NCI-H146 (cell line): ENCODE measurements at regions not wholly inside any gene's neighbourhood (a gene's known extent, or its start where the extent isn't known, plus 50 kb on each side); places are given as distances from the start of the nearest gene placed in this dataset.
"Not testable (repeated sequence)": the region's sequence is repeated elsewhere in the genome, so short reads cannot be mapped to it uniquely, and the experiment has no call there.

Source experiments
- DNase-seq: peaks from one replicate; lab custom pipeline; 2025; lab: John Stamatoyannopoulos, UW

DNA sequence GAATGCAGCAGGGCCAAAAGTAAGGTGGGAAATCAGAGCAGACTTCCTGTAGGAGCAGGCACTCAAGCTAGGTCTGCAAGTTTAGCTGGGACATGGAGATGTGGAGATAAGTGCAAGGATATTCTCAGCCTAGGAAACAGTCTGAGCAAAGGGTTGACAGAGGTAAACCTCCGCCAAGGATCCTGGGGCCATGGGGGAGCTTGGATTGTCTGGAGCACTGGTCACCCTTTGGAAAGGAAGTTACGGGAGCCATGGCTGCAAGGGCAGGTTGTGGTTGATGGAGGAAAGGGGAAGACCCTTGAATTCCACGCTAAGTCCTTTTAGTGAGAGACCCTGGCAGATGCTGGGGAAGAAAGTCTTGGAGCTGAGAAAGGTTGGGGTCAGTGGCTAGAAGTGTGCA is 150.9 kb downstream of the PTPRU start:
- DNase-seq = no peak

DNA sequence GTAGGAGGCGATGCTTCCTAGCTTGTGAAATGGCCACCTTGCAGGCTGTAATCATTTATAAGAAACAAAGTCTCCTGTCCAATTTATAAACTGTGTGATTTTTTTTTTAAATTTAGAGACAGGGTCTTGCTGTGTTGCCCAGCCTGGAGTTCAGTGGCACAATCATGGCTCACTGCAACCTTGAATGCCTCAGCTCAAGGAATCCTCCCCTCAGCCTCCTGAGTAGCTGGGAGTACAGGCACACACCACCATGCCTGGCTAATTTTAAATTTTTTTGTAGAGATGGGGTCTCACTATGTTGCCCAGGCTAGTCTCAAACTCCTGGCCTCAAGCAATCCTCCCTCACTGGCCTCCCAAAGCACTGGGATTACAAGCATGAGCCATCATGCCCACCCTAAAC is 150.1 kb downstream of the PTPRU start:
- not testable (repeated sequence) for DNase-seq

GRCh38 chr1:29385966-29386365 is 149.6 kb downstream of the PTPRU start:
- DNase-seq = no peak

GRCh38 chr1:29384496-29385015 is 148.2 kb downstream of the PTPRU start:
- DNase-seq = no peak

- no peak for DNase-seq
Observed at GRCh38 chr1:29383746-29384371, 147.5 kb downstream of the PTPRU start.

GRCh38 chr1:29382851-29383745 is 146.8 kb downstream of the PTPRU start:
- DNase-seq = no peak

DNA sequence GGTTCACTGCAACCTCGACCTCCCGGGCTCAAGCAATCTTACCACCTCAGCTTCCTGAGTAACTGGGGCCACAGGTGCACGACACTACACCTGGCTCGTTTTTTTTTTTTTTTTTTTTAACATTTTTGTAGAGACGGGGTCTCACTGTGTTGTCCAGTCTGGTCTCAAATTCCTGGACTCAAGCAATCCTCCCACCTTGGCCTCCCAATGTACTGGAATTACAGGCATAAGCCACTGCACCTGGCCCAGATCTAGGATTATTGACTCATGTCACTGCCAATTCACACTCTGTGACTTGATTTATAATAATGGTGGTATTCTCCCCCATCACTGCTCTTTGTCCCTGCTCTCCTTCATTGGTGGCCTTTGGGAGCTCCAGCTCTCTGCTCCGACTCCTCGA is 145.1 kb downstream of the PTPRU start:
- DNase-seq = no peak

- no peak for DNase-seq
Observed at GRCh38 chr1:29380532-29380931, 144.2 kb downstream of the PTPRU start.

DNA sequence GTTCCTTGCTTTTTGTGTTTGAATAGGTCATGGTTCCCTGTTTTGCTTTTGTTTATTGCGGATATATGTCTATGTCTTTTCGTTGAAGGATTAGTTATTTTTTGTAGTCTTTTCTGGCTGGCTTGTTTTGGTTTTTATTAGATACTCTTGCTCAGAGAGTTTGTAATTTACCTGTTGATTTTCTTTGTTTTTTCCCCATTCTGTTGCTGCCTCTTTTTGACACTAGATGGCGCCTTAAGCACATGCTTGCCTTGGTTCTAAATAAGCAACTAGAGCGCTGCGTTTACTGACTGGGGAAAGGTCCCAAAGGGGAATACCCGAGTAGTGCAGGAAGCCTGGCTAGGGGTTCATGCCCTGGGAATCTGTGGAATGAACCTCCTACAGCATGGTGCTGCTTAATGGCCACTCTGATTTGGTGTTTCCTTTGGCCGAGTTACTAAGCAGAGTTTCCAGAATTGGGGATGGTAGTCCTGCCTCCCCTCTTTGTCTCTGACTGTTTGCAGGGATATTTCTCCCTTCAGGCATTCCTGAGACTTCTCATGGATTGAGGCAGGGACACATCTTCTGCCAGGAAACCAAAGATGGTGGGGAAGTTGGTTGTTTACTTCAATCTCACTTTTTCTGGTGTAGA is 143.2 kb downstream of the PTPRU start:
- peak; percentile 14 for DNase-seq
